ENCODE measurements at regions not wholly inside any gene's neighbourhood (a gene's known extent, or its start where the extent isn't known, plus 50 kb on each side); places are given as distances from the start of the nearest gene placed in this dataset.

- H3K27me3 Mint-ChIP-seq (ENCODE audit: unreplicated experiment): no peaks in the 10 kb centered on the region
- H3K9me3 Mint-ChIP-seq (ENCODE audit: low read depth, unreplicated experiment): no peaks in the 10 kb centered on the region
- H3K27ac Mint-ChIP-seq (ENCODE audit: unreplicated experiment): no peak overlapping the region
- CTCF ChIA-PET: no interaction called here
- no peaks in the 10 kb centered on the region for H3K36me3 Mint-ChIP-seq (ENCODE audit: insufficient read depth, unreplicated experiment)
- no peak for DNase-seq
- no TSS peak for BruUV-seq (replicated peaks)
- intact Hi-C loops (cut with micrococcal nuclease; ENCODE audit: unreplicated experiment): no loop called here
- no peaks in the 10 kb centered on the region for H3K4me1 Mint-ChIP-seq (ENCODE audit: low read depth, unreplicated experiment)
- no peak for TF ChIP-seq CTCF (IDR thresholded peaks at IDR 0.05; ENCODE audit: unreplicated experiment)
- no peak overlapping the region for H3K4me3 Mint-ChIP-seq (ENCODE audit: low read depth, unreplicated experiment)
These were observed 319.1 kb downstream of the PTEN start for GRCh38 chr10:88182601-88182930.

GRCh38 chr10:88184543-88185297 lies 321.3 kb downstream of the PTEN start:
- no peaks in the 10 kb centered on the region for H3K9me3 Mint-ChIP-seq (ENCODE audit: low read depth, unreplicated experiment)
- no TSS peak for BruUV-seq (replicated peaks)
- no peak overlapping the region for H3K27ac Mint-ChIP-seq (ENCODE audit: unreplicated experiment)
- no peak for DNase-seq
- H3K36me3 Mint-ChIP-seq (ENCODE audit: insufficient read depth, unreplicated experiment): no peaks in the 10 kb centered on the region
- TF ChIP-seq CTCF (IDR thresholded peaks at IDR 0.05; ENCODE audit: unreplicated experiment): no peak
- CTCF ChIA-PET: no interaction called here
- no peak overlapping the region for H3K4me3 Mint-ChIP-seq (ENCODE audit: low read depth, unreplicated experiment)
- intact Hi-C loops (cut with micrococcal nuclease; ENCODE audit: unreplicated experiment): no loop called here
- no peaks in the 10 kb centered on the region for H3K27me3 Mint-ChIP-seq (ENCODE audit: unreplicated experiment)
- no peaks in the 10 kb centered on the region for H3K4me1 Mint-ChIP-seq (ENCODE audit: low read depth, unreplicated experiment)

GRCh38 chr10:88185830-88186229 lies 322.4 kb downstream of the PTEN start:
- Mint-ChIP-seq H3K4me3 (ENCODE audit: low read depth, unreplicated experiment) (no peak overlapping the region), H3K9me3 (ENCODE audit: low read depth, unreplicated experiment) (no peaks in the 10 kb centered on the region), H3K4me1 (ENCODE audit: low read depth, unreplicated experiment) (no peaks in the 10 kb centered on the region), H3K27me3 (ENCODE audit: unreplicated experiment) (no peaks in the 10 kb centered on the region), H3K27ac (ENCODE audit: unreplicated experiment) (no peak overlapping the region), H3K36me3 (ENCODE audit: insufficient read depth, unreplicated experiment) (no peaks in the 10 kb centered on the region)
- CTCF ChIA-PET: no interaction called here
- TF ChIP-seq CTCF (IDR thresholded peaks at IDR 0.05; ENCODE audit: unreplicated experiment): no peak
- DNase-seq: no peak
- no TSS peak for BruUV-seq (replicated peaks)
- intact Hi-C loops (cut with micrococcal nuclease; ENCODE audit: unreplicated experiment): no loop called here

- TF ChIP-seq CTCF (IDR thresholded peaks at IDR 0.05; ENCODE audit: unreplicated experiment): no peak
- intact Hi-C loops (cut with micrococcal nuclease; ENCODE audit: unreplicated experiment): no loop called here
- H3K27ac Mint-ChIP-seq (ENCODE audit: unreplicated experiment): no peak overlapping the region
- no peak for DNase-seq
- no peaks in the 10 kb centered on the region for H3K9me3 Mint-ChIP-seq (ENCODE audit: low read depth, unreplicated experiment)
- CTCF ChIA-PET: no interaction called here
- BruUV-seq (replicated peaks): no TSS peak
- no peak overlapping the region for H3K4me3 Mint-ChIP-seq (ENCODE audit: low read depth, unreplicated experiment)
- H3K36me3 Mint-ChIP-seq (ENCODE audit: insufficient read depth, unreplicated experiment): no peaks in the 10 kb centered on the region
- H3K4me1 Mint-ChIP-seq (ENCODE audit: low read depth, unreplicated experiment): no peaks in the 10 kb centered on the region
- H3K27me3 Mint-ChIP-seq (ENCODE audit: unreplicated experiment): no peaks in the 10 kb centered on the region
These were observed 322.9 kb downstream of the PTEN start for GRCh38 chr10:88186335-88186734.

Data from Calu3 (cell line).